AG04450 (cell line): ENCODE measurements at regions not wholly inside any gene's neighbourhood (a gene's known extent, or its start where the extent isn't known, plus 50 kb on each side); places are given as distances from the start of the nearest gene placed in this dataset.
"Not testable (repeated sequence)": the region's sequence is repeated elsewhere in the genome, so short reads cannot be mapped to it uniquely, and the experiment has no call there.

Experiments
- CTCF ChIA-PET: fragments of 300-600, 350-600 bp; formaldehyde crosslinking; extraction: SDS; loops from one replicate; lab custom pipeline; 2022; ENCODE audit warnings: antibody characterized with exemption, inconsistent platforms; lab: Charles Lee
- POLR2A ChIA-PET: fragments of 350-600 bp; formaldehyde crosslinking; extraction: SDS; loops from one replicate; lab custom pipeline; 2021; ENCODE audit warnings: antibody characterized with exemption, inconsistent platforms; lab: Yijun Ruan, JAX
- DNase-seq: peaks from one replicate; pipeline ENCODE4 v3.0.0-alpha.2; 2011; ENCODE audit warnings: low read depth, low spot score
- H3K27ac ChIP-seq: one replicate; pipeline ENCODE4 v1.5.1; 2012; ENCODE audit warnings: low read depth, low read length, control low read depth
- H3K27me3 ChIP-seq: one replicate; pipeline ENCODE4 v1.6.0; 2012; ENCODE audit warnings: low read length; ENCODE audit not compliant: control insufficient read depth, insufficient read depth
- H3K4me3 ChIP-seq: 2 replicates; pipeline ENCODE4 v1.5.1; 2011; ENCODE audit warnings: mild to moderate bottlenecking, low read depth, low read length, control low read depth
- H3K9me3 ChIP-seq: 2 replicates; pipeline ENCODE4 v1.5.1; 2012; ENCODE audit warnings: low read length; ENCODE audit not compliant: control insufficient read depth, insufficient read depth
- CTCF ChIP-seq: IDR thresholded peaks from 2 replicates; pipeline ENCODE4 v1.5.1; 2011; ENCODE audit warnings: low read depth, low read length, control low read depth, inconsistent platforms

GRCh38 chr11:93039531-93040240, 70.2 kb downstream of the MTNR1B start:
- CTCF ChIA-PET: interaction anchor here (0.8 kb wide), 1 partner anchor 36 kb away, joined by 3 read pairs; no protein-coding TSS in a partner anchor
- TF ChIP-seq CTCF: no peak
- POLR2A ChIA-PET: no interaction called here
- H3K27me3 ChIP-seq: no peaks in the 10 kb centered on the region
- DNase-seq: no peak
- H3K9me3 ChIP-seq: peaks cover 5% of the 10 kb centered on the region
- no peak overlapping the region for H3K4me3 ChIP-seq
- no peak overlapping the region for H3K27ac ChIP-seq

- H3K9me3 ChIP-seq: peaks cover 5% of the 10 kb centered on the region
Measured at GRCh38 chr11:93041682-93042081, 72.2 kb downstream of the MTNR1B start.

GRCh38 chr11:93043186-93043585, 73.7 kb downstream of the MTNR1B start:
- H3K27me3 ChIP-seq, H3K9me3 ChIP-seq, H3K27ac ChIP-seq, POLR2A ChIA-PET, H3K4me3 ChIP-seq, DNase-seq, CTCF ChIA-PET: not testable (repeated sequence)

More at GRCh38 chr11:93041682-93042081, 72.2 kb downstream of the MTNR1B start:
- no peak for DNase-seq
- no peak for TF ChIP-seq CTCF
- ChIA-PET CTCF (no interaction called here), POLR2A (no interaction called here)
- Histone ChIP-seq H3K4me3 (no peak overlapping the region), H3K27ac (no peak overlapping the region), H3K27me3 (no peaks in the 10 kb centered on the region)

- no peak for TF ChIP-seq CTCF
- ChIA-PET POLR2A (no interaction called here), CTCF (no interaction called here)
- Histone ChIP-seq H3K9me3 (no peaks in the 10 kb centered on the region), H3K27ac (no peak overlapping the region), H3K27me3 (no peaks in the 10 kb centered on the region), H3K4me3 (no peak overlapping the region)
- no peak for DNase-seq
Measured at GRCh38 chr11:93049740-93050139, 80.3 kb downstream of the MTNR1B start.

GRCh38 chr11:93051186-93051585, 81.7 kb downstream of the MTNR1B start:
- Histone ChIP-seq H3K27me3 (no peaks in the 10 kb centered on the region), H3K9me3 (no peaks in the 10 kb centered on the region), H3K4me3 (no peak overlapping the region), H3K27ac (no peak overlapping the region)
- CTCF ChIA-PET: no interaction called here
- DNase-seq: peak; percentile 53
- POLR2A ChIA-PET: no interaction called here
- TF ChIP-seq CTCF: no peak
